Nephron (organoid): ENCODE measurements at regions not wholly inside any gene's neighbourhood (a gene's known extent, or its start where the extent isn't known, plus 50 kb on each side); places are given as distances from the start of the nearest gene placed in this dataset.

Experiments
- H3K27ac Mint-ChIP-seq, 3 experiments: 2 replicates each; pipeline ENCODE4 v1.8.0; 2020; ENCODE audit warnings: mixed read lengths in 3 of 3, mild to moderate bottlenecking in 2 of 3, moderate library complexity in 1 of 3
- H3K27me3 Mint-ChIP-seq: 2 replicates; pipeline ENCODE4 v1.8.0; 2021; ENCODE audit warnings: low read depth, mild to moderate bottlenecking, moderate library complexity, mixed read lengths
- H3K36me3 Mint-ChIP-seq: 2 replicates; pipeline ENCODE4 v1.8.0; 2020; ENCODE audit warnings: low read depth, mixed read lengths
- H3K4me1 Mint-ChIP-seq: 2 replicates; pipeline ENCODE4 v1.8.0; 2020; ENCODE audit warnings: mixed read lengths
- H3K4me3 Mint-ChIP-seq, 3 experiments: 2 replicates each; pipeline ENCODE4 v1.8.0; 2020; ENCODE audit warnings: mild to moderate bottlenecking in 3 of 3, mixed read lengths in 3 of 3, moderate library complexity in 2 of 3
- H3K9me3 Mint-ChIP-seq: 2 replicates; pipeline ENCODE4 v1.8.0; 2020; ENCODE audit warnings: mixed read lengths
- CTCF ChIP-seq, 3 experiments: fragments of 200-600 bp; sonication (generic); IDR thresholded peaks; one replicate each; pipeline ENCODE4 v1.5.0; 2021; ENCODE audit warnings: antibody characterized with exemption in 3 of 3; ENCODE audit not compliant: unreplicated experiment in 3 of 3

- Mint-ChIP-seq H3K27ac (peak overlapping the region in 2 of 3 experiments; percentile 19 to 30), H3K4me1 (peaks cover 22% of the 10 kb centered on the region), H3K9me3 (peaks cover 13% of the 10 kb centered on the region), H3K4me3 (no peak overlapping the region), H3K36me3 (no peaks in the 10 kb centered on the region), H3K27me3 (no peaks in the 10 kb centered on the region)
- no peak for TF ChIP-seq CTCF (IDR thresholded peaks at IDR 0.05; ENCODE audit: unreplicated experiment in 3 of 3)
Measured at GRCh38 chr6:74645108-74645849, 560.6 kb downstream of the COL12A1 start.

GRCh38 chr6:74642101-74642500 is 563.8 kb downstream of the COL12A1 start:
- Mint-ChIP-seq H3K36me3 (no peaks in the 10 kb centered on the region), H3K4me3 (no peak overlapping the region), H3K4me1 (peaks cover 32% of the 10 kb centered on the region), H3K27ac (no peak overlapping the region), H3K9me3 (peaks cover 5% of the 10 kb centered on the region), H3K27me3 (no peaks in the 10 kb centered on the region)
- TF ChIP-seq CTCF (IDR thresholded peaks at IDR 0.05; ENCODE audit: unreplicated experiment in 3 of 3): no peak

- Mint-ChIP-seq H3K4me1 (peaks cover 15% of the 10 kb centered on the region), H3K27ac (no peak overlapping the region), H3K9me3 (no peaks in the 10 kb centered on the region), H3K27me3 (no peaks in the 10 kb centered on the region), H3K4me3 (no peak overlapping the region), H3K36me3 (no peaks in the 10 kb centered on the region)
- no peak for TF ChIP-seq CTCF (IDR thresholded peaks at IDR 0.05; ENCODE audit: unreplicated experiment in 3 of 3)
Measured at GRCh38 chr6:74638412-74638811, 567.4 kb downstream of the COL12A1 start.

GRCh38 chr6:74632196-74632875 is 573.5 kb downstream of the COL12A1 start:
- no peak overlapping the region for H3K4me3 Mint-ChIP-seq
- no peaks in the 10 kb centered on the region for H3K36me3 Mint-ChIP-seq
- peak overlapping the region in 1 of 3 experiments; percentile 8 for H3K27ac Mint-ChIP-seq
- peaks cover 14% of the 10 kb centered on the region for H3K9me3 Mint-ChIP-seq
- peaks cover 15% of the 10 kb centered on the region for H3K4me1 Mint-ChIP-seq
- no peak for TF ChIP-seq CTCF (IDR thresholded peaks at IDR 0.05; ENCODE audit: unreplicated experiment in 3 of 3)
- no peaks in the 10 kb centered on the region for H3K27me3 Mint-ChIP-seq

- peaks cover 17% of the 10 kb centered on the region for H3K9me3 Mint-ChIP-seq
- H3K36me3 Mint-ChIP-seq: no peaks in the 10 kb centered on the region
- no peak overlapping the region for H3K4me3 Mint-ChIP-seq
- H3K27ac Mint-ChIP-seq: peak overlapping the region in 2 of 3 experiments; percentile 8 to 46
- no peak for TF ChIP-seq CTCF (IDR thresholded peaks at IDR 0.05; ENCODE audit: unreplicated experiment in 3 of 3)
- no peaks in the 10 kb centered on the region for H3K27me3 Mint-ChIP-seq
- H3K4me1 Mint-ChIP-seq: peaks cover 15% of the 10 kb centered on the region
Measured at GRCh38 chr6:74631564-74631963, 574.3 kb downstream of the COL12A1 start.
